Spleen (tissue), 11 donors: ENCODE measurements at regions not wholly inside any gene's neighbourhood (a gene's known extent, or its start where the extent isn't known, plus 50 kb on each side); places are given as distances from the start of the nearest gene placed in this dataset.

Source experiments
- DNase-seq: peaks from one replicate; pipeline ENCODE4 v3.0.0-alpha.2; 2020
- H3K27ac ChIP-seq, 8 donors: fragments of 200-600 bp; sonication (generic) in 7 of 8; 1 replicate in 4 of 8; 2 replicates in 4 of 8; pipeline versions ENCODE4 v1.5.0 to v1.8.0; 2016 to 2021; ENCODE audit warnings: inconsistent platforms in 4 of 8, mild to moderate bottlenecking in 4 of 8, moderate library complexity in 1 of 8
- H3K27me3 ChIP-seq, 7 donors: fragments of 200-600 bp; sonication (generic) in 6 of 7; replicated peaks in 1 of 7; 1 replicate in 4 of 7; 2 replicates in 3 of 7; pipeline versions ENCODE4 v1.5.0 to v1.8.0; 2016 to 2021; ENCODE audit warnings: inconsistent platforms in 3 of 7, mild to moderate bottlenecking in 1 of 7
- H3K36me3 ChIP-seq, 6 donors: fragments of 200-600 bp; sonication (generic) in 5 of 6; 1 replicate in 4 of 6; 2 replicates in 2 of 6; pipeline versions ENCODE4 v1.5.0 to v1.8.0; 2016 to 2021; ENCODE audit warnings: inconsistent platforms in 2 of 6
- H3K4me1 ChIP-seq, 6 donors: fragments of 200-600 bp; sonication (generic) in 5 of 6; 1 replicate in 3 of 6; 2 replicates in 3 of 6; pipeline versions ENCODE4 v1.5.0 to v1.8.0; 2016 to 2021; ENCODE audit warnings: inconsistent platforms in 3 of 6
- H3K4me3 ChIP-seq, 8 donors: fragments of 200-600 bp; sonication (generic) in 7 of 8; 1 replicate in 4 of 8; 2 replicates in 4 of 8; pipeline versions ENCODE4 v1.5.0 to v1.8.0; 2016 to 2021; ENCODE audit warnings: inconsistent platforms in 4 of 8, mild to moderate bottlenecking in 4 of 8, moderate library complexity in 2 of 8
- H3K9me3 ChIP-seq, 8 donors: fragments of 200-600 bp; sonication (generic) in 7 of 8; 1 replicate in 4 of 8; 2 replicates in 4 of 8; pipeline versions ENCODE4 v1.5.0 to v1.8.0; 2016 to 2021; ENCODE audit warnings: inconsistent platforms in 4 of 8
- POLR2A ChIP-seq, 3 donors: fragments of 450-650 bp; IDR thresholded peaks; one replicate each; pipeline ENCODE4 v1.5.1; 2017; ENCODE audit warnings: antibody characterized with exemption in 3 of 3, mild to moderate bottlenecking in 1 of 3
- POLR2AphosphoS5 ChIP-seq, 3 donors: sonication (generic); formaldehyde crosslinking; IDR thresholded peaks; one replicate each; pipeline ENCODE4 v1.5.1; 2017; ENCODE audit warnings: antibody characterized with exemption in 3 of 3
- WGBS, 5 donors: extraction: QIAGEN DNeasy Blood & Tissue Kit in 3 of 5; methylation state at CpG; one replicate each; pipeline versions ENCODE4 v1.1.5 to v1.1.7; 2013 to 2018; 5-methylcytosine and 5-hydroxymethylcytosine counted together
- intact Hi-C: fragments of 100-400 bp; cut with DNase I; formaldehyde crosslinking; loops from one replicate; pipeline ENCODE4 v1.15.0; 2023; ENCODE audit warnings: low total_unique reads
- TF ChIP-seq, protein P1 (sequence below), 11 experiments: fragments of 200-600 bp in 7 of 11; fragments of 450-650 bp in 4 of 11; sonication (generic) in 4 of 11; IDR thresholded peaks in 8 of 11; conservative IDR thresholded peaks in 3 of 11; 1 replicate in 7 of 11; 2 replicates in 4 of 11; pipeline versions ENCODE4 v1.4.0 to v1.8.0; 2016 to 2021; ENCODE audit warnings: antibody characterized with exemption in 11 of 11, inconsistent platforms in 4 of 11, mild to moderate bottlenecking in 1 of 11
- donor health status: healthy with polysubstance abuse.
- donor health status: DM: no; HTN: no; CAD: no; lungs with moderate emphysema.
- donor health status: DM: no; HTN: no; CAD: no.
- donor health status: Bipolar disorder and iron deficiency.
- donor health status: healthy.
- donor health status: DM: no; HTN: no; CAD: no.
- donor health status: DM: yes; HTN: yes; CAD: no.

DNA sequence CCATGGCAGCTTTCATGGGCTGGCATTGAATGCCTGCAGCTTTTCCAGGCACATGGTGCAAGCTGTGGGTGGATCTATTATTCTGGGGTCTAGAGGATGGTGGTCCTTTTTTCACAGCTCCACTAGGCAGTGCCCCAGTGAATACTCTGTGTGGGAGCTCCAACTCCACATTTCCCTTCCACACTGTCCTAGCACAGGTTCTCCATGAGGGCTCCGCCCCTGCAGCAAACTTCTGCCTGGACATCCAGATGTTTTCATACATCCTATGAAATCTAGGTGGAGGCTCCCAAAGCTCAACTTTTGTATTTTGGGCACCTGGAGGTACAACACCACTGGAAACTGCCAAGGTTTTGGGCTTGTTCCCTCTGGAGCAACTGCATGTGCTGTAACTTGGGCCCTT is 450.6 kb downstream of the LMO7 start:
- H3K27ac ChIP-seq, result no peak overlapping the region
- H3K36me3 ChIP-seq, result no peaks in the 10 kb centered on the region
- H3K9me3 ChIP-seq, result peaks cover 0 to 34% (median 26%) of the 10 kb centered on the region in 8 donors
- DNase-seq, result no peak
- no peaks in the 10 kb centered on the region for H3K4me1 ChIP-seq
- H3K27me3 ChIP-seq, result no peaks in the 10 kb centered on the region
- intact Hi-C loops, result no loop called here
- no peak for TF ChIP-seq POLR2A (IDR thresholded peaks at IDR 0.05)
- TF ChIP-seq POLR2AphosphoS5 (IDR thresholded peaks at IDR 0.05), result no peak
- TF ChIP-seq, protein P1, sequence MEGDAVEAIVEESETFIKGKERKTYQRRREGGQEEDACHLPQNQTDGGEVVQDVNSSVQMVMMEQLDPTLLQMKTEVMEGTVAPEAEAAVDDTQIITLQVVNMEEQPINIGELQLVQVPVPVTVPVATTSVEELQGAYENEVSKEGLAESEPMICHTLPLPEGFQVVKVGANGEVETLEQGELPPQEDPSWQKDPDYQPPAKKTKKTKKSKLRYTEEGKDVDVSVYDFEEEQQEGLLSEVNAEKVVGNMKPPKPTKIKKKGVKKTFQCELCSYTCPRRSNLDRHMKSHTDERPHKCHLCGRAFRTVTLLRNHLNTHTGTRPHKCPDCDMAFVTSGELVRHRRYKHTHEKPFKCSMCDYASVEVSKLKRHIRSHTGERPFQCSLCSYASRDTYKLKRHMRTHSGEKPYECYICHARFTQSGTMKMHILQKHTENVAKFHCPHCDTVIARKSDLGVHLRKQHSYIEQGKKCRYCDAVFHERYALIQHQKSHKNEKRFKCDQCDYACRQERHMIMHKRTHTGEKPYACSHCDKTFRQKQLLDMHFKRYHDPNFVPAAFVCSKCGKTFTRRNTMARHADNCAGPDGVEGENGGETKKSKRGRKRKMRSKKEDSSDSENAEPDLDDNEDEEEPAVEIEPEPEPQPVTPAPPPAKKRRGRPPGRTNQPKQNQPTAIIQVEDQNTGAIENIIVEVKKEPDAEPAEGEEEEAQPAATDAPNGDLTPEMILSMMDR (IDR thresholded peaks at IDR 0.05 in 8 of 11, conservative IDR thresholded peaks at IDR 0.05 in 3 of 11), result no peak
- H3K4me3 ChIP-seq, result no peak overlapping the region
- 93 to 100% (median 100%) methylated on average over 1 of the region's 1 CpG for WGBS, 5 donors

DNA sequence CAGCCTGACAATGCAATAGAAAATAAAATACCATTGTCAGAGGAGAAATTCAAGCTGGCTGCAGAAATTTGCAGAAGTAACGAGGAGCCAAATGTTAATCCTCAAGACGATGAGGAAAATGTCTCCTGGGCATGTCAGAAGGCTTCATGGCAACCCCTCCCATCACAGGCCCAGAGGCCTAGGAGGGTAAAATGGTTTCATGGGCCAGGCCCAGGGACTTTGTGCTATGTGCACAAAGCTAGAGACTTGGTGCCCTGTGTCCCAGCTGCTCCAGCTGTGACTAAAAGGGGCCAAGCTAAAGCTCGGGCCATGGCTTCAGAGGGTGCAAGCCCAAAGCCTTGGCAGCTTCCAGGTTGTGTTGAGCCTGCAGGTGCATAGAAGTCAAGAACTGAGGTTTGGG is 431.7 kb downstream of the LMO7 start:
- Histone ChIP-seq H3K4me3 (no peak overlapping the region), H3K27me3 (no peaks in the 10 kb centered on the region), H3K4me1 (no peaks in the 10 kb centered on the region), H3K9me3 (peaks cover 0 to 64% (median 30%) of the 10 kb centered on the region in 8 donors), H3K27ac (no peak overlapping the region), H3K36me3 (no peaks in the 10 kb centered on the region)
- intact Hi-C loops, result no loop called here
- DNase-seq, result no peak
- TF ChIP-seq POLR2A (IDR thresholded peaks at IDR 0.05), result no peak
- no peak for TF ChIP-seq POLR2AphosphoS5 (IDR thresholded peaks at IDR 0.05)
- TF ChIP-seq, protein P1 (IDR thresholded peaks at IDR 0.05 in 8 of 11, conservative IDR thresholded peaks at IDR 0.05 in 3 of 11), result no peak
- 81 to 87% (median 85%) methylated on average over 3 of the region's 3 CpGs for WGBS, 5 donors

DNA sequence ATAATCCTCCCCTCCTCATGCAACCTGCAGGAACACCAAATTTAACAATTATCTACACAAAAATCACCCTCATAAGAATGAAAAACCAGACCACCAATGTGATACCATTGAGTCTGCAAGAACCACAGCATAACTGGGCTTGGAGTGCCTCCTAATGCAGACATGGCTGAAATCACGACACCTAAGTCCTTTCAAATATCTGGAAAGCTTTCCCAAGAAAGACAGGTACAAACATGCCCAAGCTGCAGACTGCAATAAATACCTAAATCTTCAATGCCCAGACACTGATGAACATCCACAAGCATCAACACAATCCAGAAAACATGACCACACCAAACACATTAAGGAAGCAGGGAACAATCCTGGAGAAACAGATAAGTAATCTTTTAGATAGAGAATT is 417.1 kb downstream of the LMO7 start:
- no peaks in the 10 kb centered on the region for H3K4me1 ChIP-seq
- no peak for DNase-seq
- TF ChIP-seq POLR2AphosphoS5 (IDR thresholded peaks at IDR 0.05) (no peak), POLR2A (IDR thresholded peaks at IDR 0.05) (no peak)
- TF ChIP-seq, protein P1 (IDR thresholded peaks at IDR 0.05 in 8 of 11, conservative IDR thresholded peaks at IDR 0.05 in 3 of 11), result no peak
- intact Hi-C loops, result no loop called here
- no peaks in the 10 kb centered on the region for H3K27me3 ChIP-seq
- no peak overlapping the region for H3K4me3 ChIP-seq
- H3K36me3 ChIP-seq, result no peaks in the 10 kb centered on the region
- peaks cover 0 to 6% (median 0%) of the 10 kb centered on the region in 8 donors for H3K9me3 ChIP-seq
- H3K27ac ChIP-seq, result no peak overlapping the region
- WGBS, 5 donors, result 50 to 92% (median 65%) methylated on average over 1 of the region's 1 CpG

DNA sequence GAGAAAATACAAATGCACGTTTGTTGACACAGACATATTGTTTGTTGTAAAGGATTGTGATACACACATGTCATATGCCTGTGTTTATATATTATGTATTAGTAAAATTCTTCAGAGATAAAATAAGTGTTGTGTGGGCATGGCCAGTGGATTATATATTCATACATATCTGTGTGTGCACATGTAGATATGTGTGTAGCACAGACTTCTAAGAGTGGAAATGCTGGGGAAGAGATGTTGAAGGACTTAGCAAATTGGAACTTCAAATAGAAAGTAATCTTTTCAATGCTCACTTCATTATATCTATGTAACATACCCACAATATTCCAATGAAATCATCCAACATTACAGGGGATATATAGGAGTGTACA is 413.2 kb downstream of the LMO7 start:
- no peak overlapping the region for H3K4me3 ChIP-seq
- H3K27me3 ChIP-seq, result no peaks in the 10 kb centered on the region
- WGBS, 5 donors, result 50 to 73% (median 62%) methylated on average over 1 of the region's 1 CpG
- H3K36me3 ChIP-seq, result no peaks in the 10 kb centered on the region
- no peak for TF ChIP-seq POLR2AphosphoS5 (IDR thresholded peaks at IDR 0.05)
- TF ChIP-seq, protein P1 (IDR thresholded peaks at IDR 0.05 in 8 of 11, conservative IDR thresholded peaks at IDR 0.05 in 3 of 11), result no peak
- no peak for TF ChIP-seq POLR2A (IDR thresholded peaks at IDR 0.05)
- intact Hi-C loops, result no loop called here
- H3K4me1 ChIP-seq, result no peaks in the 10 kb centered on the region
- no peak for DNase-seq
- H3K9me3 ChIP-seq, result no peaks in the 10 kb centered on the region
- no peak overlapping the region for H3K27ac ChIP-seq
